Fibroblast of lung (primary cell): ENCODE measurements at regions not wholly inside any gene's neighbourhood (a gene's known extent, or its start where the extent isn't known, plus 50 kb on each side); places are given as distances from the start of the nearest gene placed in this dataset.
"Not testable (repeated sequence)": the region's sequence is repeated elsewhere in the genome, so short reads cannot be mapped to it uniquely, and the experiment has no call there.

Experiments used
- DNase-seq, 2 donors: peaks; one replicate each; pipeline versions ENCODE4 v3.0.0 to v3.0.0-alpha.2; 2010; ENCODE audit warnings: low read depth in 2 of 2
- H2AFZ ChIP-seq: 2 replicates; pipeline ENCODE4 v1.5.1; 2012; ENCODE audit warnings: low read length, control low read depth, inconsistent platforms
- H3K27ac ChIP-seq: 2 replicates; pipeline ENCODE4 v1.5.1; 2011; ENCODE audit warnings: low read length, control low read depth; ENCODE audit not compliant: insufficient read depth
- H3K27me3 ChIP-seq: 2 replicates; pipeline ENCODE4 v1.5.1; 2011; ENCODE audit warnings: mild to moderate bottlenecking, low read length; ENCODE audit not compliant: control insufficient read depth, insufficient read depth
- H3K36me3 ChIP-seq: 2 replicates; pipeline ENCODE4 v1.5.1; 2011; ENCODE audit warnings: low read length; ENCODE audit not compliant: control insufficient read depth, insufficient read depth
- H3K4me1 ChIP-seq: 2 replicates; pipeline ENCODE4 v1.5.1; 2011; ENCODE audit warnings: low read length; ENCODE audit not compliant: control insufficient read depth, insufficient read depth; ENCODE audit errors: extremely low read depth
- H3K4me2 ChIP-seq: 2 replicates; pipeline ENCODE4 v1.5.1; 2011; ENCODE audit warnings: low read length, control low read depth; ENCODE audit not compliant: insufficient read depth; ENCODE audit errors: extremely low read depth
- H3K4me3 ChIP-seq, 4 experiments: fragments of 200-600 bp in 1 of 4; sonication (generic) in 1 of 4; replicated peaks in 1 of 4; 2 replicates each; pipeline ENCODE4 v1.5.1; 2011 to 2016; ENCODE audit warnings: low read length in 4 of 4, low read depth in 3 of 4, mild to moderate bottlenecking in 3 of 4, control low read depth in 2 of 4, inconsistent platforms in 1 of 4, mixed read lengths in 1 of 4; ENCODE audit not compliant: insufficient read depth in 1 of 4; ENCODE audit errors: control extremely low read depth in 1 of 4
- H3K79me2 ChIP-seq: 2 replicates; pipeline ENCODE4 v1.5.1; 2012; ENCODE audit warnings: mild to moderate bottlenecking, low read length, inconsistent platforms; ENCODE audit not compliant: control insufficient read depth, insufficient read depth
- H3K9ac ChIP-seq: 2 replicates; pipeline ENCODE4 v1.5.1; 2011; ENCODE audit warnings: mild to moderate bottlenecking, low read length, control low read depth; ENCODE audit not compliant: insufficient read depth
- H3K9me3 ChIP-seq: 2 replicates; pipeline ENCODE4 v1.5.1; 2012; ENCODE audit warnings: low read depth, low read length; ENCODE audit not compliant: control insufficient read depth, insufficient read depth
- H4K20me1 ChIP-seq: 2 replicates; pipeline ENCODE4 v1.5.1; 2011; ENCODE audit warnings: low read length; ENCODE audit not compliant: control insufficient read depth, insufficient read depth; ENCODE audit errors: extremely low read depth
- CTCF ChIP-seq, 2 donors: IDR thresholded peaks in 1 of 2; conservative IDR thresholded peaks in 1 of 2; 1 replicate in 1 of 2; 2 replicates in 1 of 2; pipeline ENCODE4 v1.5.1; 2011 to 2012; ENCODE audit warnings: low read length in 2 of 2, control low read depth in 1 of 2, inconsistent platforms in 1 of 2, low read depth in 1 of 2, mild to moderate bottlenecking in 1 of 2
- EZH2 ChIP-seq: IDR thresholded peaks from 2 replicates; pipeline ENCODE4 v1.5.1; 2012; ENCODE audit warnings: low read length, control low read depth, mild to moderate bottlenecking; ENCODE audit errors: missing control alignments

- not testable (repeated sequence) for H3K4me1 ChIP-seq, H3K9me3 ChIP-seq, H3K36me3 ChIP-seq, DNase-seq, H3K4me3 ChIP-seq, H2AFZ ChIP-seq, H3K4me2 ChIP-seq, H3K79me2 ChIP-seq, H3K27me3 ChIP-seq, H3K9ac ChIP-seq, H4K20me1 ChIP-seq, H3K27ac ChIP-seq
These were observed 99.2 kb upstream of the CNTNAP2 start for GRCh38 chr7:146017366-146017765.

GRCh38 chr7:146014154-146014553 lies 102.4 kb upstream of the CNTNAP2 start:
- not testable (repeated sequence) for H3K4me3 ChIP-seq, H3K27ac ChIP-seq, H2AFZ ChIP-seq, H3K9ac ChIP-seq, H3K9me3 ChIP-seq, H4K20me1 ChIP-seq, H3K79me2 ChIP-seq, DNase-seq, H3K4me1 ChIP-seq, H3K27me3 ChIP-seq, H3K4me2 ChIP-seq, H3K36me3 ChIP-seq

GRCh38 chr7:146008293-146008692 lies 108.3 kb upstream of the CNTNAP2 start:
- H3K4me1 ChIP-seq: no peaks in the 10 kb centered on the region
- DNase-seq: no peak
- no peaks in the 10 kb centered on the region for H3K36me3 ChIP-seq
- no peak overlapping the region for H3K4me2 ChIP-seq
- H3K79me2 ChIP-seq: no peaks in the 10 kb centered on the region
- no peak for TF ChIP-seq CTCF (conservative IDR thresholded peaks at IDR 0.05 in 1 of 2, IDR thresholded peaks at IDR 0.05 in 1 of 2; ENCODE audit: low read depth in 1 of 2, low read length in 2 of 2)
- no peaks in the 10 kb centered on the region for H3K27me3 ChIP-seq
- H2AFZ ChIP-seq: no peak overlapping the region
- no peak overlapping the region for H3K4me3 ChIP-seq
- H3K9ac ChIP-seq: no peak overlapping the region
- no peak overlapping the region for H3K27ac ChIP-seq
- H3K9me3 ChIP-seq: no peaks in the 10 kb centered on the region
- H4K20me1 ChIP-seq: no peaks in the 10 kb centered on the region

- no peak overlapping the region for H3K27ac ChIP-seq
- no peaks in the 10 kb centered on the region for H3K27me3 ChIP-seq
- no peak overlapping the region for H3K4me3 ChIP-seq
- H3K4me2 ChIP-seq: no peak overlapping the region
- no peak overlapping the region for H3K9ac ChIP-seq
- H2AFZ ChIP-seq: no peak overlapping the region
- no peaks in the 10 kb centered on the region for H3K79me2 ChIP-seq
- H3K4me1 ChIP-seq: no peaks in the 10 kb centered on the region
- DNase-seq: no peak
- no peaks in the 10 kb centered on the region for H4K20me1 ChIP-seq
- H3K9me3 ChIP-seq: no peaks in the 10 kb centered on the region
- TF ChIP-seq EZH2: no peak
- TF ChIP-seq CTCF (conservative IDR thresholded peaks at IDR 0.05 in 1 of 2, IDR thresholded peaks at IDR 0.05 in 1 of 2; ENCODE audit: low read depth in 1 of 2, low read length in 2 of 2): no peak
- H3K36me3 ChIP-seq: no peaks in the 10 kb centered on the region
These were observed 111.8 kb upstream of the CNTNAP2 start for GRCh38 chr7:146004805-146005204.
